Osteoblast (primary cell): ENCODE measurements at regions not wholly inside any gene's neighbourhood (a gene's known extent, or its start where the extent isn't known, plus 50 kb on each side); places are given as distances from the start of the nearest gene placed in this dataset.

Experiments used
- DNase-seq: peaks from one replicate; pipeline ENCODE4 v3.0.0; 2011; ENCODE audit warnings: low spot score, mixed read lengths; ENCODE audit not compliant: insufficient read length; ENCODE audit errors: missing footprints
- H2AFZ ChIP-seq: 2 replicates; pipeline ENCODE4 v1.6.0; 2011; ENCODE audit warnings: mild to moderate bottlenecking, low read length
- H3K27ac ChIP-seq: 2 replicates; pipeline ENCODE4 v1.5.1; 2011; ENCODE audit warnings: mild to moderate bottlenecking, low read depth, low read length, moderate library complexity
- H3K27me3 ChIP-seq: 2 replicates; pipeline ENCODE4 v1.6.0; 2012; ENCODE audit warnings: mild to moderate bottlenecking, control low read depth, inconsistent platforms, low read length, moderate library complexity; ENCODE audit not compliant: insufficient read depth
- H3K36me3 ChIP-seq: 2 replicates; pipeline ENCODE4 v1.5.1; 2011; ENCODE audit warnings: mild to moderate bottlenecking, low read length, control low read depth, moderate library complexity; ENCODE audit not compliant: insufficient read depth
- H3K4me1 ChIP-seq: 2 replicates; pipeline ENCODE4 v1.5.1; 2011; ENCODE audit warnings: mild to moderate bottlenecking, low read length, control low read depth, moderate library complexity; ENCODE audit not compliant: insufficient read depth
- H3K4me2 ChIP-seq: 2 replicates; pipeline ENCODE4 v1.6.0; 2011; ENCODE audit warnings: mild to moderate bottlenecking, low read length; ENCODE audit not compliant: insufficient read depth
- H3K4me3 ChIP-seq: fragments of 200-600 bp; sonication (generic); 3 replicates; pipeline ENCODE4 v1.5.1; 2012; ENCODE audit warnings: mild to moderate bottlenecking, low read length, inconsistent platforms; ENCODE audit not compliant: insufficient read depth
- H3K79me2 ChIP-seq: 2 replicates; pipeline ENCODE4 v1.6.0; 2012; ENCODE audit warnings: mild to moderate bottlenecking, low read length, control low read depth, inconsistent platforms; ENCODE audit not compliant: insufficient read depth
- H3K9me3 ChIP-seq: 2 replicates; pipeline ENCODE4 v1.5.1; 2011; ENCODE audit warnings: low read depth, low read length, control low read depth
- H4K20me1 ChIP-seq: 2 replicates; pipeline ENCODE4 v1.6.0; 2012; ENCODE audit warnings: mild to moderate bottlenecking, low read length, control low read depth; ENCODE audit not compliant: insufficient read depth
- CTCF ChIP-seq: IDR thresholded peaks from 2 replicates; pipeline ENCODE4 v1.5.1; 2011; ENCODE audit warnings: mild to moderate bottlenecking, low read depth, low read length, moderate library complexity; ENCODE audit errors: extremely low read depth

GRCh38 chr20:11248011-11248409 lies 574.2 kb upstream of the JAG1 start:
- Histone ChIP-seq H3K27me3 (no peaks in the 10 kb centered on the region), H3K4me1 (peaks cover 5% of the 10 kb centered on the region), H3K4me3 (no peak overlapping the region), H3K9me3 (no peaks in the 10 kb centered on the region), H3K27ac (no peak overlapping the region), H4K20me1 (no peaks in the 10 kb centered on the region), H3K36me3 (no peaks in the 10 kb centered on the region), H3K4me2 (no peak overlapping the region), H3K79me2 (no peaks in the 10 kb centered on the region), H2AFZ (no peak overlapping the region)
- TF ChIP-seq CTCF = no peak
- no peak for DNase-seq

GRCh38 chr20:11248687-11249638 lies 575.2 kb upstream of the JAG1 start:
- H4K20me1 ChIP-seq = no peaks in the 10 kb centered on the region
- no peak for DNase-seq
- H3K4me1 ChIP-seq = peaks cover 5% of the 10 kb centered on the region
- H3K36me3 ChIP-seq = no peaks in the 10 kb centered on the region
- H3K4me3 ChIP-seq = peak overlapping the region; percentile 25
- H3K27me3 ChIP-seq = no peaks in the 10 kb centered on the region
- no peak for TF ChIP-seq CTCF
- no peak overlapping the region for H3K27ac ChIP-seq
- H3K4me2 ChIP-seq = peak overlapping the region; percentile 47
- peak overlapping the region; percentile 65 for H2AFZ ChIP-seq
- no peaks in the 10 kb centered on the region for H3K79me2 ChIP-seq
- H3K9me3 ChIP-seq = no peaks in the 10 kb centered on the region

GRCh38 chr20:11249683-11250082 lies 575.9 kb upstream of the JAG1 start:
- H3K27ac ChIP-seq = no peak overlapping the region
- no peaks in the 10 kb centered on the region for H3K9me3 ChIP-seq
- no peaks in the 10 kb centered on the region for H4K20me1 ChIP-seq
- no peak for DNase-seq
- H2AFZ ChIP-seq = no peak overlapping the region
- no peak for TF ChIP-seq CTCF
- H3K27me3 ChIP-seq = no peaks in the 10 kb centered on the region
- no peaks in the 10 kb centered on the region for H3K36me3 ChIP-seq
- peak overlapping the region; percentile 47 for H3K4me2 ChIP-seq
- H3K4me3 ChIP-seq = no peak overlapping the region
- peaks cover 5% of the 10 kb centered on the region for H3K4me1 ChIP-seq
- no peaks in the 10 kb centered on the region for H3K79me2 ChIP-seq

- peaks cover 5% of the 10 kb centered on the region for H3K4me1 ChIP-seq
- TF ChIP-seq CTCF = no peak
Measured at GRCh38 chr20:11252447-11252846, 578.6 kb upstream of the JAG1 start.

More at GRCh38 chr20:11252447-11252846, 578.6 kb upstream of the JAG1 start:
- Histone ChIP-seq H3K4me3 (no peak overlapping the region), H3K79me2 (no peaks in the 10 kb centered on the region), H3K9me3 (no peaks in the 10 kb centered on the region), H2AFZ (no peak overlapping the region), H3K4me2 (no peak overlapping the region), H3K27me3 (no peaks in the 10 kb centered on the region), H4K20me1 (no peaks in the 10 kb centered on the region), H3K27ac (no peak overlapping the region), H3K36me3 (no peaks in the 10 kb centered on the region)
- no peak for DNase-seq
